EH (cell line): ENCODE measurements at regions not wholly inside any gene's neighbourhood (a gene's known extent, or its start where the extent isn't known, plus 50 kb on each side); places are given as distances from the start of the nearest gene placed in this dataset.

ENCODE experiments used
- DNase-seq: peaks from one replicate; pipeline ENCODE4 v3.0.0-alpha.2; 2015; ENCODE audit warnings: low read depth

GRCh38 chr15:37165395-37165794 is 65.0 kb upstream of the MEIS2 start:
- DNase-seq = no peak

- DNase-seq = no peak
Observed at GRCh38 chr15:37166402-37166801, 66.1 kb upstream of the MEIS2 start.

GRCh38 chr15:37181339-37181738 is 81.0 kb upstream of the MEIS2 start:
- DNase-seq = no peak

- DNase-seq = no peak
Observed at GRCh38 chr15:37199545-37199944, 99.2 kb upstream of the MEIS2 start.

- no peak for DNase-seq
Observed at GRCh38 chr15:37203050-37203449, 102.7 kb upstream of the MEIS2 start.

GRCh38 chr15:37204692-37205091 is 104.3 kb upstream of the MEIS2 start:
- peak; percentile 1 for DNase-seq

- DNase-seq = no peak
Observed at GRCh38 chr15:37206690-37207089, 106.3 kb upstream of the MEIS2 start.

GRCh38 chr15:37208146-37209040 is 108.0 kb upstream of the MEIS2 start:
- no peak for DNase-seq

GRCh38 chr15:37209041-37209363 is 108.7 kb upstream of the MEIS2 start:
- no peak for DNase-seq

GRCh38 chr15:37217567-37217966 is 117.2 kb upstream of the MEIS2 start:
- no peak for DNase-seq

- no peak for DNase-seq
Observed at GRCh38 chr15:37218351-37218916, 118.1 kb upstream of the MEIS2 start.

- no peak for DNase-seq
Observed at GRCh38 chr15:37219211-37219701, 118.9 kb upstream of the MEIS2 start.

- DNase-seq = no peak
Observed at GRCh38 chr15:37220949-37221670, 120.8 kb upstream of the MEIS2 start.

GRCh38 chr15:37221671-37222145 is 121.4 kb upstream of the MEIS2 start:
- no peak for DNase-seq

- DNase-seq = no peak
Observed at GRCh38 chr15:37223089-37223488, 122.7 kb upstream of the MEIS2 start.

- DNase-seq = no peak
Observed at GRCh38 chr15:37229855-37230619, 129.7 kb upstream of the MEIS2 start.

GRCh38 chr15:37245358-37245757 is 145.0 kb upstream of the MEIS2 start:
- DNase-seq = no peak

GRCh38 chr15:37246065-37246464 is 145.7 kb upstream of the MEIS2 start:
- DNase-seq = no peak

GRCh38 chr15:37246856-37247255 is 146.5 kb upstream of the MEIS2 start:
- DNase-seq = no peak

GRCh38 chr15:37249249-37249648 is 148.9 kb upstream of the MEIS2 start:
- DNase-seq = no peak

- no peak for DNase-seq
Observed at GRCh38 chr15:37252530-37252929, 152.2 kb upstream of the MEIS2 start.

GRCh38 chr15:37253877-37254276 is 153.5 kb upstream of the MEIS2 start:
- peak; percentile 73 for DNase-seq
